Esophagus muscularis mucosa (tissue), 4 donors: ENCODE measurements at regions not wholly inside any gene's neighbourhood (a gene's known extent, or its start where the extent isn't known, plus 50 kb on each side); places are given as distances from the start of the nearest gene placed in this dataset.

ENCODE experiments used
- EP300 ChIP-seq: sonication (generic); formaldehyde crosslinking; IDR thresholded peaks from one replicate; pipeline ENCODE4 v1.6.1; 2017; ENCODE audit warnings: antibody characterized with exemption
- POLR2AphosphoS5 ChIP-seq, 2 donors: sonication (generic); formaldehyde crosslinking; IDR thresholded peaks; one replicate each; pipeline ENCODE4 v1.6.1; 2017; ENCODE audit warnings: antibody characterized with exemption in 2 of 2
- TF ChIP-seq, protein P1 (sequence below), 3 experiments: fragments of 200-600 bp in 2 of 3; fragments of 450-650 bp in 1 of 3; sonication (generic) in 2 of 3; IDR thresholded peaks; one replicate each; pipeline ENCODE4 v1.5.1; 2017 to 2019; ENCODE audit warnings: antibody characterized with exemption in 3 of 3, mild to moderate bottlenecking in 2 of 3, moderate library complexity in 1 of 3

DNA sequence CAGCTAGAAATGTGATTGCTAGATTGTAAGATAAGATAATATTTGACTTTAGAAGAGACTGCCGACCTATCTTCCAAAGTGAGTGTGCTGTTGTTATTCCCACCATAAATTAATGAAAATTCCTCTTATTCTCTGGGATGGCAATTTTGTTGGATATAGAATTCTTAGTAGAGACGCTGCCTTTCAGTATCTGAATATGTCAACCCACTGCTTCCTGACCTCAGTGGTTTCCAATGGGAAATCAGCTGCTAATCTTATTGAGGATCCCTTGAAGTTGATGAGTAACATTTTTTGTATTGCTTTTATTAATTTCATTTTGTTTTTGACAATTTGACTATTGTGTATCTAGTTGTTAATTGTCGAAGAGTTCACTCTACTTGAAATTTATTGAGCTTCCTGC lies 313.0 kb downstream of the BMP2 start:
- TF ChIP-seq POLR2AphosphoS5 (IDR thresholded peaks at IDR 0.05), result no peak
- TF ChIP-seq, protein P1, sequence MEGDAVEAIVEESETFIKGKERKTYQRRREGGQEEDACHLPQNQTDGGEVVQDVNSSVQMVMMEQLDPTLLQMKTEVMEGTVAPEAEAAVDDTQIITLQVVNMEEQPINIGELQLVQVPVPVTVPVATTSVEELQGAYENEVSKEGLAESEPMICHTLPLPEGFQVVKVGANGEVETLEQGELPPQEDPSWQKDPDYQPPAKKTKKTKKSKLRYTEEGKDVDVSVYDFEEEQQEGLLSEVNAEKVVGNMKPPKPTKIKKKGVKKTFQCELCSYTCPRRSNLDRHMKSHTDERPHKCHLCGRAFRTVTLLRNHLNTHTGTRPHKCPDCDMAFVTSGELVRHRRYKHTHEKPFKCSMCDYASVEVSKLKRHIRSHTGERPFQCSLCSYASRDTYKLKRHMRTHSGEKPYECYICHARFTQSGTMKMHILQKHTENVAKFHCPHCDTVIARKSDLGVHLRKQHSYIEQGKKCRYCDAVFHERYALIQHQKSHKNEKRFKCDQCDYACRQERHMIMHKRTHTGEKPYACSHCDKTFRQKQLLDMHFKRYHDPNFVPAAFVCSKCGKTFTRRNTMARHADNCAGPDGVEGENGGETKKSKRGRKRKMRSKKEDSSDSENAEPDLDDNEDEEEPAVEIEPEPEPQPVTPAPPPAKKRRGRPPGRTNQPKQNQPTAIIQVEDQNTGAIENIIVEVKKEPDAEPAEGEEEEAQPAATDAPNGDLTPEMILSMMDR (IDR thresholded peaks at IDR 0.05), result no peak
- no peak for TF ChIP-seq EP300
